ENCODE measurements at regions not wholly inside any gene's neighbourhood (a gene's known extent, or its start where the extent isn't known, plus 50 kb on each side); places are given as distances from the start of the nearest gene placed in this dataset.

- TF ChIP-seq, protein P1, sequence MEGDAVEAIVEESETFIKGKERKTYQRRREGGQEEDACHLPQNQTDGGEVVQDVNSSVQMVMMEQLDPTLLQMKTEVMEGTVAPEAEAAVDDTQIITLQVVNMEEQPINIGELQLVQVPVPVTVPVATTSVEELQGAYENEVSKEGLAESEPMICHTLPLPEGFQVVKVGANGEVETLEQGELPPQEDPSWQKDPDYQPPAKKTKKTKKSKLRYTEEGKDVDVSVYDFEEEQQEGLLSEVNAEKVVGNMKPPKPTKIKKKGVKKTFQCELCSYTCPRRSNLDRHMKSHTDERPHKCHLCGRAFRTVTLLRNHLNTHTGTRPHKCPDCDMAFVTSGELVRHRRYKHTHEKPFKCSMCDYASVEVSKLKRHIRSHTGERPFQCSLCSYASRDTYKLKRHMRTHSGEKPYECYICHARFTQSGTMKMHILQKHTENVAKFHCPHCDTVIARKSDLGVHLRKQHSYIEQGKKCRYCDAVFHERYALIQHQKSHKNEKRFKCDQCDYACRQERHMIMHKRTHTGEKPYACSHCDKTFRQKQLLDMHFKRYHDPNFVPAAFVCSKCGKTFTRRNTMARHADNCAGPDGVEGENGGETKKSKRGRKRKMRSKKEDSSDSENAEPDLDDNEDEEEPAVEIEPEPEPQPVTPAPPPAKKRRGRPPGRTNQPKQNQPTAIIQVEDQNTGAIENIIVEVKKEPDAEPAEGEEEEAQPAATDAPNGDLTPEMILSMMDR (conservative IDR thresholded peaks at IDR 0.05; ENCODE audit: low read length): no peak
- TF ChIP-seq EZH2phosphoT487 (IDR thresholded peaks at IDR 0.05; ENCODE audit: borderline replicate concordance, low read depth, low read length): no peak
Observed at GRCh38 chr18:38257661-38258060, 692.1 kb upstream of the CELF4 start.
